PFSK-1 (cell line): ENCODE measurements at regions not wholly inside any gene's neighbourhood (a gene's known extent, or its start where the extent isn't known, plus 50 kb on each side); places are given as distances from the start of the nearest gene placed in this dataset.

Source experiments
- FOXP2 ChIP-seq: optimal IDR thresholded peaks from 2 replicates; pipeline ENCODE3; 2011; ENCODE audit warnings: borderline replicate concordance, control low read depth, inconsistent platforms; ENCODE audit not compliant: insufficient read depth; ENCODE audit errors: extremely low read length, extremely low read depth
- POLR2AphosphoS5 ChIP-seq: IDR thresholded peaks from 2 replicates; pipeline ENCODE4 v1.6.1; 2012; ENCODE audit warnings: low read depth, mild to moderate bottlenecking, control low read depth, low read length, moderate library complexity
- REST ChIP-seq, 2 experiments: IDR thresholded peaks; 2 replicates each; pipeline versions ENCODE4 v1.6.1 to v1.8.0; 2011 to 2012; ENCODE audit warnings: low read depth in 2 of 2, low read length in 2 of 2, control low read depth in 1 of 2, inconsistent platforms in 1 of 2, mild to moderate bottlenecking in 1 of 2, moderate library complexity in 1 of 2; ENCODE audit not compliant: insufficient read depth in 1 of 2
- SIN3A ChIP-seq: IDR thresholded peaks from 2 replicates; pipeline ENCODE4 v1.6.1; 2012; ENCODE audit warnings: mild to moderate bottlenecking, low read length, moderate library complexity, borderline replicate concordance; ENCODE audit not compliant: insufficient read depth
- TAF1 ChIP-seq: IDR thresholded peaks from 2 replicates; pipeline ENCODE4 v1.6.1; 2012; ENCODE audit warnings: low read length, control low read depth, borderline replicate concordance; ENCODE audit not compliant: insufficient read depth

- no peak for TF ChIP-seq POLR2AphosphoS5
- no peak for TF ChIP-seq FOXP2
- TF ChIP-seq TAF1, result no peak
- TF ChIP-seq REST (IDR thresholded peaks at IDR 0.05; ENCODE audit: insufficient read depth in 1 of 2, low read depth in 2 of 2, low read length in 2 of 2), result no peak
- no peak for TF ChIP-seq SIN3A
Measured at GRCh38 chr4:95898226-95898625, 58.3 kb downstream of the PDHA2 start.

GRCh38 chr4:95909211-95909610 lies 69.3 kb downstream of the PDHA2 start:
- TF ChIP-seq POLR2AphosphoS5, result no peak
- no peak for TF ChIP-seq FOXP2
- no peak for TF ChIP-seq SIN3A
- no peak for TF ChIP-seq TAF1
- TF ChIP-seq REST (IDR thresholded peaks at IDR 0.05; ENCODE audit: insufficient read depth in 1 of 2, low read depth in 2 of 2, low read length in 2 of 2), result no peak

DNA sequence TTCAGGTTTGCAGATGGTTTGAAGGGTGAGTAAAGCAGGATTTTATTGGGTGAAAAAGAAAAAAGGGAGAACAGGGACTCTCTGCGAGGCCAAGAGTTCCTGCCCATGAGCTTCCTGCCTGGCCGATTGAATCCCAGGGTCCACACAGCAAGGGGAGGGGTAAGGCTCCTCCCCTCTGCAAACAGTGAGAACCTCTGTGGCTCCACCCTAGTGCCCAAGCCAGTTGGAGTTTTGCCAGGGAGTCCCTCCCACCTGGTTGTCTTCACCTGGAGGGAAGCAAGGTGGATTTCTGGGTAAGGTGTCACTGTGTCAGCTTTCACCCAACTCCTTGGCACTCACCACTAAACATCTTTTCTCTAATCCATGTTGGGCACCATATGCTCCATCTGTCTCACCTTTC lies 70.9 kb downstream of the PDHA2 start:
- TF ChIP-seq SIN3A (no peak), FOXP2 (no peak), POLR2AphosphoS5 (no peak), REST (IDR thresholded peaks at IDR 0.05; ENCODE audit: insufficient read depth in 1 of 2, low read depth in 2 of 2, low read length in 2 of 2) (no peak), TAF1 (no peak)

- TF ChIP-seq SIN3A (no peak), POLR2AphosphoS5 (no peak), FOXP2 (no peak), TAF1 (no peak), REST (IDR thresholded peaks at IDR 0.05; ENCODE audit: insufficient read depth in 1 of 2, low read depth in 2 of 2, low read length in 2 of 2) (no peak)
Measured at GRCh38 chr4:95921470-95921869, 81.6 kb downstream of the PDHA2 start.

- TF ChIP-seq REST (IDR thresholded peaks at IDR 0.05; ENCODE audit: insufficient read depth in 1 of 2, low read depth in 2 of 2, low read length in 2 of 2), result no peak
- TF ChIP-seq SIN3A, result no peak
- TF ChIP-seq TAF1, result no peak
- TF ChIP-seq POLR2AphosphoS5, result no peak
- TF ChIP-seq FOXP2, result no peak
Measured at GRCh38 chr4:95929448-95930064, 89.7 kb downstream of the PDHA2 start.
